Glomerular visceral epithelial cell (primary cell): ENCODE measurements at regions not wholly inside any gene's neighbourhood (a gene's known extent, or its start where the extent isn't known, plus 50 kb on each side); places are given as distances from the start of the nearest gene placed in this dataset.
"Not testable (repeated sequence)": the region's sequence is repeated elsewhere in the genome, so short reads cannot be mapped to it uniquely, and the experiment has no call there.

Experiments used
- DNase-seq: peaks from one replicate; pipeline ENCODE4 v3.0.0-alpha.2; 2016; ENCODE audit errors: extremely low spot score

DNA sequence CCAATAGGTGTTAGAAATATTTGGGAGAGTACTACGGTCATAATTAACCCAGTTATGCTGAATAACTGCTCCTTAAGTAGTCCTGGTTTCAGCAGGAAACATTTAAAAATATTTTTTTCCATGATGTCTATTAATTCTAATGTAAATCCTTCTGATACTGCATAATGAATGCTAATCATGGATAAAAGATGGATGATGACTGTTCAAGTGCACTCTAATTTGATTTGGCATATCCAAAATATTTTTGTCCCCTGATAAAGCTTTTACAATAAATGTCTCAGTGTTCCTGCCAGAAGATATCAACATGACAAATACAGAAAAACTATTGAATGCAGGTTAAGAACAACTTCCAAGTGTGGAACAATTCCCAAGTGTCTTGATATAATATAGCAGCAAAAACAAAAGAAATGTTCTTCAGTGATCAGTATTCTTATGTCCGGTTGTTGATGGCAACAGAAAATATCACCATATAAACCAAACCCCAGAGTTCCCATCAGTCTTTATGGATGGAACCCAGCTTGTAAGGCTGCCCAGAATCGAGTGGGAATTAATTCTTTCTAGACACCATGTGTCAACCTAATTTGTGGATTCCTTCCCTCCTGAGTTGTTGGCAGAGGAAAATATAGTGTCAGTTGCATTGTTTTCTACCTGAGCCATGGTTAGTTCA, 205.4 kb upstream of the GK2 start:
- DNase-seq: no peak

DNA sequence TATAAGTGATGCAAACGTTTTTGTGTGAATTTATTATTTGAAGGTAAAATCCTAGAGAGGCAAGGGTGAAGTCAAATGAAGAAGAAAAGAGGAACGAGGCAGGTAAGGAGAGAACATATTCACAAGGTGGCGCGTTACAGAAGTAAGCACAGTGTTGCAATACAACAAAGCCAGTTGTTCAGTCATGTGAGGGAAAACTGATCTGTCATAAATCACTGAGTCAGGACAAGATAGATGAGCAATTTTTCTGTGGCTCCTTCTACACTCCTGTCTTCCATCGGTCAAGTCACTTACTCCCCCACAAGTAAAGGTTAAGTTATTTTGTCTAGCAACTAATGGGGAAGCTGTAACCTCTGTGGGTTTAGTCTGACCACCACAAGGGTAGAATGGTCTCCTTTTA, 203.0 kb upstream of the GK2 start:
- no peak for DNase-seq

DNA sequence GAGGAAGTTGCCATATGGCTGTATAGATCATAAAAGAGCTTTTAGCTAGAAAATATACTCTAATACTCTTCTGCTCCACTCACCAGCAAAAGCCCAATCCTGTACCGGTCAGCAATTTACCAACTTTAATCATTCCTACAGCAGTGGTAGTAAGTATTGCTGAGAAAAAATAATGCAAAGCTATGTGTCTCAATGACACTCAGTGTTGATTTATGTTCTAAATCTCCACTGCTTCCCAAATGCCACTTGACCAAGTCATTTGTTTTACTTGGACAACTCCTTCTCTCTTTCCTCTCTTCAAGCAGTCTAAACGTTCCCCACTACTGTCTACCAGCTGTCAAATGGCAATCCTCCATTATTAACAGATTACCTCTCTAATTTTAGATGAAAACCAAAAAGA, 201.8 kb upstream of the GK2 start:
- no peak for DNase-seq

DNA sequence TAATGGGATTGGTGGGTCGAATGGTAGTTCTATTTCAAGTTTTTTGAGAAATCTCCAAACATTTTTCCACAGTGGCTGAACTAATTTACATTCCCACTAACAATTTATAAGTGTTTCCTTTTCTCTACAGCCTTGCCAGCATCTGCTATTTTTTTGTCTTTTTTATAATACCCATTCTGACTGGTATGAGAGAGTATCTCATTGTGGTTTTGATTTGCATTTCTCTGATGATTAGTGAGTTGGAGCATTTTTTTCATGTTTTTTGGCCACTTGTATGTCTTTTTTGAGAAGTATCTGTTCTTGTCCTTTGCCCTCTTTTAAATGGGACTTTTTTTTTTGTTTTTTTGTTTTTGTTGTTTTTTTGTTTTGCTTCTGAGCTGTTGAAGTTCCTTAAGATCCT, 200.0 kb upstream of the GK2 start:
- DNase-seq: no peak

DNA sequence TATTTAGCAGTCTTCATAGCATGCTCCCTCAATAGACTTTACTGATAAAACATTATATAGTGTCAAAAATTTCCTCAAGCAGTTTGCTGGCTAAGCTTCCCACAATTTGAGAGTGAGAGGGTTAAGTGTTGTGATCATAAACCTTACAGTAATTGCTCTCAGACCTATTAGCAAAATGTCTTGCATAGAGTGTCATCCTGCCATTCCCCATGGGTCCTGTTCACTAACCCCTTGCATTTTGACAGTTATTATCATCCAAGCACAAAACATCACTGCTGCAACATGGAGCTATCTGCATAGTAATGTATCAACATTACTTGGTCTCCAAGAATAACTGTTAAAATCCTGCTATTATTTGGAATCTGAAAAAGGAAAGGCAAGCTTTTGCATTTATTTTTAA, 196.1 kb upstream of the GK2 start:
- DNase-seq: no peak

DNA sequence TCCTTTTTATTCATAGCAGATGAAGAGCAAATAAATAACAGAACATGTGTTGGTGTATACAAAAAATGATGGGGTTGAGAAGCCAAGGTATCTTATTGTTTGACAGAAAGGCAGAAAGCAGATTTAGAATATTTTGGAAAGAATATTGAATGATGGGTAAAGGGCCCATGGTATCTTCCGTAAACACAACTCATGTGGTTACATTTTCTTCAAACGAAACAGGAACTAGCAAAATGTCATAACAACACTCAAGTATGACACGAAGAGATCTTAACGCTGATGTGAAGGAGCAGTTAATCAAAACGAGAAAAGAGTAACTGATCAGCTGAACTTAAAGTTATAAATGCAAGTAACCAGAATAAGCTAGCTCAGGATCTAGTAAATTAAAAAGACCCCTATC, 195.7 kb upstream of the GK2 start:
- DNase-seq: no peak

DNA sequence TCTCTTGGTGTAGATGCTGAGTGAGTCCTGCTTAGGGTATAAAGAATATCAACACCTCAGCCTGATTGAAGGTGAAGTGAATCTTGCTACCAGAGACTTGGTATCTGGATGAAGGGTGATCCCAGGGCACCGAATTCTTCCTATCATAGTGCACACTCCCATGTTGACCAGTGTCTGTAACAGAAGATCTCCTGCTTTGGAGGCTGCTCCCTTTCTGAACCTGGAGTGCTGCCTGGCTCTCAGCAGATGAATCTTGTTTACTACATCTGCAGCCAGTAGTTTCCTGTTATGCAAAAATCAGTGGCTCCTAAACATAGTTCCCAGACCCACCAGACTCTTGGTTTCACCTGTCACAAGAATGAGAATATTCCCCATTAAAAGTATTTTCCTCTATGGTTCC, 191.7 kb upstream of the GK2 start:
- DNase-seq: no peak

DNA sequence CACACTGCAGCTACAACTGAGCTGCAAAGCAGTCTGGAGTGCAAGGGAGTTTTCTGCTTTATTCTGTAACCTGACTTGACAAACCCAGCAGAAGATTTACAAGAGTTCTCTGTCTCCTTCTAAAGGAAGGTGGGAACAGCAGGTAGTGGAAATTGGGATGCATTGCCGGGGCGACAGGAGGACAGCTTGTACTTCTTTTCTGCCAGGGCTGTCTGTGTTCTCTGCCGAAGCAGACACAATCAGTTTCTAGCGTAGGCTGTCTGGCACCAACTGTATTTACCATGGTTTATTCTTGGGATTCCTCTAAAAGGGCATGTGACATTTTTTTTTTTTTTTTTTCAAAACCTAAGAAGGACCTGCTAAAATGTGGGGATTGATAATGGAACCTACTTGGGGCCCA, 190.8 kb upstream of the GK2 start:
- DNase-seq: no peak

DNA sequence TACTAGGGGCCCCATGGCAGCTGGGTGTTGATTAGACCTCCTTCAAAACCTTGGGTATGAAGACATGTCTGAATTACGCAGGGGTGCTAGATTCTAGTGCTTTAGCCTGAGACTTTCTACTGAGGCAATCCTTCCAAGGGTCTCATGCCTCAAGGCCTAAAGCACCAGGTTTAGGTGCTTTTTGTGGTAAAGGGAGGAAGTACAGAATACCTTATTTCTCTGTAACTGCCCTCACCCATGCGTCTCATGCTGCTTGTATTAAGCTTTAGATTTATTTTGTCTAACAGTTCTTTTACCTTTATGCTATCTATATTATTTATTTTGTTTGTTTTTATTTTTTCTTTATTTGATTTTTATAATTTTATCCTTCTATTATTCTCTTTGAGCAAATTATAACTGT, 190.2 kb upstream of the GK2 start:
- no peak for DNase-seq

DNA sequence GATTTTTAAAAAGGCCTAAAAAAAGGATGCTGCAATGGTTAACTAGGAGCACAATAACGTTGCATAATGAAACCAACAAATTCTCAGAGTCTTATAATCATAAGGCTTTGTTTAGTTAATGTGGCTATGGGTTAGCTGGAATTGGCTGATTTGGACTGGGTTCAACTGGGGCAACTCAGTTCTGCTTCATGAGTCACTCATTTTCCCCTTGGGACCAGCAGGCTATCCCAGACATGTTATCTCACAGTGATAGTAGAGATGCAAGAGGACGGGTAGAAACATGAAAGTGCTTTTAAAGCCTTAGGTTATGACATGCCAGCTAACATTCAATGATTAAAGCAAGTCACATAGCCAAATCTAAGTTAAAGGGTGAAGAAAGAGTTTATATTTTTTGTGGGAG, 189.2 kb upstream of the GK2 start:
- no peak for DNase-seq

DNA sequence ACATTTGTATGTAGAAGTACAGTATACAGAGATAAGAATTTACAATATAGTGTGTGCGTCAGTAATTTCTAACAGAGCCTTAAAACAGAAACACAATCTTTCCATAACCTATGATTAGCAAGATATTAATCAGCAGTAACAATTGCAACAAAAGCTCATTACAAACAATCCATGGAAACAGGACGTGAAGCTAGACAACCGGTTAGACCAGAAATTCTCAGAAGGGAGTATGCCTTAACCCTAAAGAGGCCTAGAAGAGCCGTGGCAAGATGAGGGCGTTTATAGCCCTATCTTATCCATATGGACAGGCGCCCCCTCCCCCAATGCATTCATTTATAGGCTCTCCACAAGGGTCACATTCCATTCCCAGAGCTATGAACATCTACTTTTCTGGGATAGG, 184.2 kb upstream of the GK2 start:
- not testable (repeated sequence) for DNase-seq

DNA sequence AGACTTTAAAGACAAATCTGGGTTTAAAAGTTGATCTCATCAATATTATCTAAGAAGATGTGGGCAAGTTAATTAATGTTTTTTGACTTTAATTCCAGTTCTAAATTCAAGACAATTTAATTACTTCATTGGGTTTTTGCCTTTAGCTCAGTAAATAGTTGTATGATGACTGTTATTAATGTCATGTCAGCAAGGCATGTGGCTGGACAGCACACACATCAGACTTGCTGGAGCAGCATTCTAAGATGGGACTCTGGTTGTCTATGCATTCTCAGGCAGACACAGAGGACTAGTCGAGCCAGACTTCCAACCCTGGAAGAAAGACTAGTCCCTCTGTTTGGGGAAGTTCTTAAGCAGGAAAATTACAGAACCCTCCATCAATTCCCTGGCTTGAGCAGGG, 180.7 kb upstream of the GK2 start:
- no peak for DNase-seq

DNA sequence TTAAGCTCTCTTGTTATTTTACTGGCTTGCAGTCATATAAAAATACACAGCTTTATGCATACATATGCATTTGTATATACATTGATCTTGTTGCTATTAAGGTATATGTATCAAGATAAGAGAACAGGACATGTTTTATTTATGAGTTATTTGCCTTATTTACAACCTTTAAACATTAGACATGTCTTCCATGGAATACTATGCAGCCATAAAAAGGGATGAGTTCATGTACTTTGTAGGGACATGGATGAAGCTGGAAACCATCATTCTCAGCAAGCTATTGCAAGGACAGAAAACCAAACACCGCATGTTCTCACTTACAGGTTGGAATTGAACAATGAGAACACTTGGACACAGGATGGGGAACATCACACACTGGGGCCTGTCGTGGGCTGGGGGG, 179.2 kb upstream of the GK2 start:
- DNase-seq: not testable (repeated sequence)

DNA sequence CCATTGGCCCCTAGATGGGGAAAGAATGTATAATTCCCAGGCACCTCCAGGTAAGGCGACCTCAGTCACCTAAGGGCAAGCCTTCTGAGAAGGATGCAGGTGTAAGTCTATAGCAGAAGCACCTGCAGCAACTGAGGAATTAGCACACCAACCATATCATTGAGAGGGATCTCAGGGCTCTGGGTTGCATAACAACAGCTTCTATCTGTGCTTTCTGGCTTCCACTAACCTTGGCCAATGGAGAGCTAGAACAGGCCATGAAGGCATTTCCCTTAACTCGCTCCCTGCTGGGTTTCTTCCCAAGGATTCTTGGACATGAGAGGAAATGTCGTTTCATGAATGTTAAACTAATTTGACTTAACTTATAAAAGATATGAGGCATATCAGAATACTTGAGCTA, 177.8 kb upstream of the GK2 start:
- DNase-seq: no peak

DNA sequence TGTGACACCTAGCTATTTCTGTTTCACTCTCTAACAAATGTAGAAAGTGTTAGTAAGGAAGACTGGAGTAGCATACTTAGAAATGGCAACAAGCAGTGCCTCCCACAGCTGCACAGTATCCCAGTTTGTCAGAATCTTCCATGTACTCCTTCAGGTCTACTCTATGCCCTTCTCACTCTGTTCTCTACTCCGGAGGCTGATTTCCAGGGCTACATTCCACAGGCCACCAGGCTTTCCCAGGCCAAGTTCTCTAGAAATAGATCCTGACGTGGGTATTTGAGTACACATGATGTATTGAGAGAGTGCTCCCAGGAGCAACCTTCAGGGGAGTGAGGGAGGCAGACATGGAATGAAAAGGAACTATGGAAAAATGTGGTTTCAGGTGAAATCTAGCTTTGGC, 177.3 kb upstream of the GK2 start:
- no peak for DNase-seq

DNA sequence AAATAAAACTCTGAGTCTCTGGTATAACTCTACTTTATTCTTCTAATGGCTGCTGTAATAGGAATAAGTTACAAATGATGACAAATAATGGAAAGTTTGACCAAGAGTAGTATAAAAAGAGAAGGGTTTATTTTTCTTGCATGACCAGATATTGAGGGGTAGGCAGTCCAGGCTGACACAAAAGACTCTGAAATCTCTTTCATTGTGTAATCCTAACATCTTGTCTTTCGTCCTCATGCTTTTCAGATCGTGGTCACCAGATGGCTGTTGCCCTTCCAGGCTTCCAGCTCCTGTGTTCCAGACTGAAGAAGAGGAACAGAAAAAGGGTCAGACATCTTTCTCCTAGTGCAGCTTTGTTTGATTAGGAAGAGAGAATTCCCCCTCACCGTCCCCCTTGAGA, 176.9 kb upstream of the GK2 start:
- DNase-seq: no peak

DNA sequence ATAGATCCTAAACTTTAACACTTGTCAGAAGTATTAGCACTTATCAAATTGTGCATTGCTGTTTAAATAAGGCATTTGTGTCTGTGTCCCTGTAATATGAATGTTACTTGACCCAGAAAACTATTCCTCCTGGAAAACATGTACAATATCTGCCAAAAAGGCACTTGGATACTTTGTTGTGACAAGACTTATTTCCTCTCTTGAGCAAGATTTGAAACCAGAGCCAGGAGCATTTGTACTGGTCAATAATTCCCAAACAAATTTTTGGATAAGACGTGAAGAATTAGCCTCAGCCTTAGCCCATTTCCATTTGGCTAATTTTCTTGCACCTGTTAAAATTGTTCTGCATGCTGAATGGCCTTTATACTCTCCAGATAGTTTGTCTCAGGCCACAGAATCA, 176.3 kb upstream of the GK2 start:
- DNase-seq: no peak

DNA sequence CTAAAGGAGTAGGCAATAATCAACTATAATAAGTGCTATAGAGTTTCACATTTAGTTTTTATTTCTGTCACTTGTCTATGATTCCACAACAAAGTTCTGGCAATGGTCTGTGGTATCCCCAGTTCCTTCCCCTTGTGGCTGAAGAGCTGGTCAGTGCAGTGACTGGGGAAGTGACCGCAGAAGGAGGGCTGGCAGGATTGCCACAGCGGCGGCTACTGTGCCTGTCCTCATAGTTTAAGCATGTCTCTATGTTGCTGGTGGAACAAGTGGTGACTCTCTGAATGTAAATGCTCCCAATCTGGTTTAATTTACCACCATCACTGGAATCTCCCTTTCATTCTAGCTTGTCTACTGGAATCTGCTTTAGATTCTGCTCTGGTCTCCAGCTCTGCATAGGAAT, 170.6 kb upstream of the GK2 start:
- DNase-seq: no peak

DNA sequence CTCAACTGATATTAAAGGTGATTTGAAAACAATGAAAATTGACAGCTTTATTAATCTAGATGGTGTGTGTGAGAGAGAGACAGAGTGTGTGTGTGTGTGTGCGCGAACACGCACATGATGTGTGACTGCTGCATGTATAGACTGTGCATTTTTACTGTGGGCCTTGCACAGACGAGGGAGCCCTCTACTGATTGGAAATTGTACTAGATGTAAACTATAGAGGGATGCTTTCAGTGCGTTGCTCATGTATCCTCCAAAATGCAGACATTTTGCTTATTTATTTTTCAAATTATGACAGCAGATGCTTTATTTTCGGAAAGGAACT, 168.4 kb upstream of the GK2 start:
- DNase-seq: peak; percentile 30

DNA sequence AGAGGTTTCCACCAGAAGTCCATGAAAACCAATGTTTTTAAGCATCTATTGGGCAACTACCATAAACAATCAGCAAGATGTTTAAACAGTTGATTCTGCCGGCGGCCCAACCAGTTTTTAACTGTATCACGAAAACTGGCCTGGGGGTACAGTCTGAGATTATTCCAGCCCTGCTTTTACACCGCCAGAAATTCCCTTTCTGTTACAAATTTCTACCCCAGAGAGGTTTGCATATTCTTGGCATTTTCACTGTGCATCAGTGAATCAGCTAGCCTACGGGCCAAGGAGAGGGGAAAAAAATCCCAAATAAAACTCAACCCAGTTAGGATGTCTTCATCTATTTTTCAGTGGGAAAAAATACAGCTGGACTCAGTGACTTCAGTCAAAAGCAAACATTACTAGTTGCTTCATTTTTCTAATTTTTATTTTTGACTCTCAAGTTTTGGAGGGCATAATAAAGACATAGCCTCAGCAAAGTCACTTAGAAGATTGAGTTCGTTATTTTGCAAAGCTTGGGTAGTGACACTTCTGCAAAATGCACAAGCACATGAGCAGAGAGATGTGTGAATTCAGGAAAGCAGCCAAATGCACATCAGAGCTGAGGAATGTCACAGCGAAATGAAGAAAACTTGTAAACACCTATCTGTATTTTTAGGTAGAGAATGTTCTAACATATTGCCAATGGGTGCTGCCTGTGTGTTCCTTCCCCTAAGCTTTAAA, 167.8 kb upstream of the GK2 start:
- no peak for DNase-seq

DNA sequence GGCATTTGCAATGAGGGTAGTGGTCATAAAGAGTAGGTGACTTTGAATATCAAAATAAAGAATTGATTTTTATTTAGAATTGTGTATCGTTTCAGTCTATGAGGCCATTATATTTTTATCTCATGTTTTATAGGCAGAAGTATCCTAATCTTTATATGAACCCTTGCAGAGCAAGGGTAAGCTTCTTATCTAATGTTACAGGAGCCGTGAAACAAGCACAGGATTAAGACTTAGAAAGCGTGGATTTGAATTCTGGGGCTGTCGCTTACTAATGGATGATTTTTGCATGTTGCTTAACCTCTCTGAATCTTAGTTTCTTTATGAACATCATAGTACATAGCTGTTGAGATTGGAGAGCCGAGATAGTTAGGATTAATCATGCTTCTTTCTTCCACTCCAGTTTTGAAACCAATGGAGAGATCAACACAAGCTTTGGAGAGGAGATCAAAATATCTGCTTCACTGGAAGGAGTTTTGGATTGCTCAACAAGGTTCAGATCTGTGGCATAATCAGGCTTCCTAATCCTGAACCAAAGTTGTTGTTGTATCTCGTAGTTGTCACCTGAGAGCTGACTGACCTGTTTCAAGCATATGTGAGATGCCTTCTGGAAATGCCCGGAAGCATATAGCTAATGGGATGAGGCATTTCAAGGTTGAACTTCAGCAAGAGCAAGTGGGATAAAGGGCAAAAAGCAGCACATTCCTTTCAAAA, 166.9 kb upstream of the GK2 start:
- no peak for DNase-seq

DNA sequence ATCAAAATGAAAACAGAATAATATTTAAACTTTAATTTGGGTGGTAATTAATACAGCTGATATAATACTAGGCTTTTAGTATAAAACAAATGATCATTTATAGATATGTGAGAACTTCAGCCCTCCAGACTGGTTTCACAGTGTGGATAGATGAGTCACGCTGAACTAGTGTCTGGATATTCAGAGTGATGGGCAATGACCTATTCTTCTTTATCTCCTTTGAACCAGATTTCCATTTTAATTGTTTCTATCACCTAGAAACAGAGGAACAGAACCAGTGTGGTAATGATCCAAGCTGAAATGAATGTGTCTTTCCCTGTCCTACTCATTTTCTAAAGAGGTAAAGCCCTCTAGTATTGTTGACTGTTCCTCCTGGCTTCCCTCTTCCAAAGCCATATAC, 155.2 kb upstream of the GK2 start:
- DNase-seq: no peak

DNA sequence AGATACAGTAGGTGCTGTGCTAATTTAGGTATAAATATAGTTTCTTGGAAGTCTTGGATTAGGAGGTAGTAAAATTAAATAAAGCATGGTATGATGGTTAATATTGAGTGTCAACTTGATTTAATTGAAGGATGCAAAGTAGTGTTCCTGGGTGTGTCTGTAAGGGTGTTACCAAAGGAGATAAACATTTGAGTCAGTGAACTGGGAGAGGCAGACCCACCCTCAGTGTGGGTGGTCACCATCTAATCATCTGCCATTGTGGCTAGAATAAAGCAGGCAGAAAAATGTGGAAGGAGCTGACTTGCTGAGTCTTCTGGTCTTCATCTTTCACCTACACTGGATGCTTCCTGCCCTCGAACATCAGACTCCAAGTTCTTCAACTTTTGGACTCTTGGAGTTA, 153.7 kb upstream of the GK2 start:
- no peak for DNase-seq

DNA sequence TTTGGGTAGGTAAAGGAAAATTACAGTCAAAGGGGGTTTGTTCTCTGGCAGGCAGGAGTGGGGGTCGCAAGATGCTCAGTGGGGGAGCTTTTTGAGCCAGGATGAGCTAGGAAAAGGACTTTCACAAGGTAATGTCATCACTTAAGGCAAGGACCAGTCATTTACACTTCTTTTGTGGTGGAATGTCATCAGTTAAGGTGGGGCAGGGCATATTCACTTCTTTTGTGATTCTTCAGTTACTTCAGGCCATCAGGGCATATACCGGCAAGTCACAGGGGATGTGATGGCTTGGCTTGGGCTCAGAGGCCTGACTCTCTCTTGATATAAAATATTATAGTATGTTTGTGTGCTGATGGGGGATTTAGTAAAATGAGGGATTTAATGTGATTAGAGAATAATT, 151.4 kb upstream of the GK2 start:
- not testable (repeated sequence) for DNase-seq
